Astrocyte (in vitro differentiated cells and primary cell): ENCODE measurements at regions not wholly inside any gene's neighbourhood (a gene's known extent, or its start where the extent isn't known, plus 50 kb on each side); places are given as distances from the start of the nearest gene placed in this dataset.

Experiments
- CTCF ChIP-seq: IDR thresholded peaks from 2 replicates; pipeline ENCODE4 v1.5.1; 2011; ENCODE audit warnings: low read depth, mild to moderate bottlenecking, inconsistent platforms, low read length, moderate library complexity; ENCODE audit not compliant: insufficient read depth
- EZH2 ChIP-seq: IDR thresholded peaks from 2 replicates; pipeline ENCODE4 v1.6.1; 2012; ENCODE audit warnings: mild to moderate bottlenecking, low read length, inconsistent platforms; ENCODE audit not compliant: insufficient read depth

- no peak for TF ChIP-seq CTCF
- TF ChIP-seq EZH2 = no peak
Measured at GRCh38 chr6:33947916-33948594, 144.3 kb upstream of the MLN start.
